GM18907 (cell line): ENCODE measurements at regions not wholly inside any gene's neighbourhood (a gene's known extent, or its start where the extent isn't known, plus 50 kb on each side); places are given as distances from the start of the nearest gene placed in this dataset.

ENCODE experiments used
- ATAC-seq: cut with Tn5 transposase; IDR thresholded peaks from one replicate; pipeline ENCODE4 v1.9.1; 2021; ENCODE audit warnings: mild to moderate bottlenecking, moderate library complexity; ENCODE audit not compliant: unreplicated experiment

- no peak for ATAC-seq
Measured at GRCh38 chr5:6868171-6868570, 154.9 kb downstream of the TENT4A start.

GRCh38 chr5:6868575-6869215 is 155.5 kb downstream of the TENT4A start:
- no peak for ATAC-seq

GRCh38 chr5:6869677-6870076 is 156.4 kb downstream of the TENT4A start:
- ATAC-seq, result no peak

GRCh38 chr5:6872441-6873160 is 159.4 kb downstream of the TENT4A start:
- no peak for ATAC-seq

- ATAC-seq, result no peak
Measured at GRCh38 chr5:6873359-6873758, 160.1 kb downstream of the TENT4A start.

GRCh38 chr5:6875376-6875775 is 162.1 kb downstream of the TENT4A start:
- ATAC-seq, result no peak

GRCh38 chr5:6877986-6878828 is 165.0 kb downstream of the TENT4A start:
- no peak for ATAC-seq

- no peak for ATAC-seq
Measured at GRCh38 chr5:6885581-6885980, 172.3 kb downstream of the TENT4A start.

- ATAC-seq, result no peak
Measured at GRCh38 chr5:6886866-6887265, 173.6 kb downstream of the TENT4A start.

GRCh38 chr5:6889030-6889429 is 175.8 kb downstream of the TENT4A start:
- ATAC-seq, result no peak

GRCh38 chr5:6899221-6899620 is 186.0 kb downstream of the TENT4A start:
- ATAC-seq, result no peak

GRCh38 chr5:6900247-6901227 is 187.3 kb downstream of the TENT4A start:
- no peak for ATAC-seq

GRCh38 chr5:6902094-6902493 is 188.9 kb downstream of the TENT4A start:
- ATAC-seq, result no peak

- no peak for ATAC-seq
Measured at GRCh38 chr5:6902597-6902996, 189.4 kb downstream of the TENT4A start.

- ATAC-seq, result no peak
Measured at GRCh38 chr5:6903934-6904333, 190.7 kb downstream of the TENT4A start.

- ATAC-seq, result no peak
Measured at GRCh38 chr5:6904860-6905259, 191.6 kb downstream of the TENT4A start.

GRCh38 chr5:6905423-6905822 is 192.2 kb downstream of the TENT4A start:
- no peak for ATAC-seq

- no peak for ATAC-seq
Measured at GRCh38 chr5:6905883-6906282, 192.7 kb downstream of the TENT4A start.

GRCh38 chr5:6907320-6907918 is 194.2 kb downstream of the TENT4A start:
- no peak for ATAC-seq

GRCh38 chr5:6909901-6910300 is 196.7 kb downstream of the TENT4A start:
- no peak for ATAC-seq
